ENCODE measurements at regions not wholly inside any gene's neighbourhood (a gene's known extent, or its start where the extent isn't known, plus 50 kb on each side); places are given as distances from the start of the nearest gene placed in this dataset.

DNA sequence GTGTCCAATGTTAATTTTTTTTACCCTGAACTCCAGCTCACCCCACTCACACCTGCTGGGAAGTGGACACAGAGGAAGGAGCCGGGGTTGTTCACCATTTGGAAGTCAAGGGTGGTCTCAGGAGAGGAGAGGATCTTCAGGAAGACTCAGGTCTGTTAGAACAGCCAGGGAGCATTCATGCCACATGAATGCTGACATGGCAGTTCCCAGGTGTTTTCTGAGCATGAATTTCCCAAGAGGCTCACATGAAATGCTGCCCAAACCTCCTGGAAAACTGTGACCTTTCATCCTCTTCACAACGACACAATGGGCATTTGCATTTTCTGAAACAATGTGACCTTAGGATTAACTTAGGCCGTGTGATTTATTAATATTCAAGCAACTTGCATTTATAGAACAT is 2409.2 kb downstream of the TP53TG3F start:
- Histone ChIP-seq H3K36me3 (no peaks in the 10 kb centered on the region), H3K27me3 (no peaks in the 10 kb centered on the region), H3K4me3 (no peak overlapping the region), H3K4me1 (ENCODE audit: insufficient read depth) (no peaks in the 10 kb centered on the region), H3K27ac (no peak overlapping the region), H3K9me3 (no peaks in the 10 kb centered on the region)
- 35 to 49% (median 44%) methylated on average over 3 of the region's 3 CpGs for WGBS, 3 donors
- DNase-seq, result no peak
- intact Hi-C loops (cut with DNase I), result no loop called here
- TF ChIP-seq EP300 (IDR thresholded peaks at IDR 0.05), result no peak

DNA sequence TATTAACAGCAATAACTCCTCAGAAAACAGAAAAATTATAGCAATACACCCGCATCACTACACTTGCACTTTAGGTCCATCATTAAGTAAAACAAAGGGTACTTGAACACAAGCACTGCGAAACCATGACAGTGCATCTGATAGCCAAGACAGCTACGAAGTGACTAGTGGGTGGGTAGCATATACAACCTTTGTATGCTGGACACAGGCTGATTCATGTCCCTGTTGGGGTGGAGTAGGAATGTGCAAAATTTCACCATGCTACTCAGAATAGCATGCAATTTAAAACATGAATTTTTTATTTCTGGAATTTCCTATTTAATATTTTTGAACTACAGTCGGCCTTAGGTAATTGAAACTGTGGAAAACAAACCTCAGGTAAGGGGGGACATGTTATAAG is 2414.1 kb downstream of the TP53TG3F start:
- no peak overlapping the region for H3K4me3 ChIP-seq
- WGBS, 3 donors, result 57 to 71% (median 66%) methylated on average over 4 of the region's 4 CpGs
- no peaks in the 10 kb centered on the region for H3K9me3 ChIP-seq
- no peaks in the 10 kb centered on the region for H3K4me1 ChIP-seq (ENCODE audit: insufficient read depth)
- H3K27me3 ChIP-seq, result no peaks in the 10 kb centered on the region
- intact Hi-C loops (cut with DNase I), result no loop called here
- H3K27ac ChIP-seq, result no peak overlapping the region
- DNase-seq, result no peak
- H3K36me3 ChIP-seq, result no peaks in the 10 kb centered on the region
- no peak for TF ChIP-seq EP300 (IDR thresholded peaks at IDR 0.05)
- no peak for TF ChIP-seq POLR2A (IDR thresholded peaks at IDR 0.05)
- TF ChIP-seq, protein P1, sequence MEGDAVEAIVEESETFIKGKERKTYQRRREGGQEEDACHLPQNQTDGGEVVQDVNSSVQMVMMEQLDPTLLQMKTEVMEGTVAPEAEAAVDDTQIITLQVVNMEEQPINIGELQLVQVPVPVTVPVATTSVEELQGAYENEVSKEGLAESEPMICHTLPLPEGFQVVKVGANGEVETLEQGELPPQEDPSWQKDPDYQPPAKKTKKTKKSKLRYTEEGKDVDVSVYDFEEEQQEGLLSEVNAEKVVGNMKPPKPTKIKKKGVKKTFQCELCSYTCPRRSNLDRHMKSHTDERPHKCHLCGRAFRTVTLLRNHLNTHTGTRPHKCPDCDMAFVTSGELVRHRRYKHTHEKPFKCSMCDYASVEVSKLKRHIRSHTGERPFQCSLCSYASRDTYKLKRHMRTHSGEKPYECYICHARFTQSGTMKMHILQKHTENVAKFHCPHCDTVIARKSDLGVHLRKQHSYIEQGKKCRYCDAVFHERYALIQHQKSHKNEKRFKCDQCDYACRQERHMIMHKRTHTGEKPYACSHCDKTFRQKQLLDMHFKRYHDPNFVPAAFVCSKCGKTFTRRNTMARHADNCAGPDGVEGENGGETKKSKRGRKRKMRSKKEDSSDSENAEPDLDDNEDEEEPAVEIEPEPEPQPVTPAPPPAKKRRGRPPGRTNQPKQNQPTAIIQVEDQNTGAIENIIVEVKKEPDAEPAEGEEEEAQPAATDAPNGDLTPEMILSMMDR (IDR thresholded peaks at IDR 0.05), result no peak

DNA sequence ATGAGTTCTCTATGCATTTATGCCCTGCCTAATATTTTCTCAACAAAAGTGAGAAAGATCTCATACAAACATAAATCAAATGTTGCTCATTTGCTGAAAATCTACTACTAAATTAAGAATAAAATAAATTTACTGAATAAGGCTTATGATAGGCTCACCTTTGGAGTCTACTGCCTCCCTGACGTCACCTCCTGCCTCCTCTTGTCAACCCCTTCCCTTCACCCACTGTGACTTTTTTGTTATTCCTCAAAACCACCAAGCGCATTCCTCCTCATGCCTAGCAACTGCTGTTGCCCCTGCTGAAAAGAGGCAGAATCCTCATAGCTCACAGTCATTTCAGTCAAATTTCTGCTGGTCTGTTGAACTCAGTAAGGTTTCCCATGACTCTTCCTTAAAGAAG is 2422.2 kb downstream of the TP53TG3F start:
- TF ChIP-seq POLR2A (IDR thresholded peaks at IDR 0.05) (no peak), EP300 (IDR thresholded peaks at IDR 0.05) (no peak)
- TF ChIP-seq, protein P1 (IDR thresholded peaks at IDR 0.05), result no peak
- WGBS, 3 donors, result 59 to 66% (median 65%) methylated on average over 2 of the region's 2 CpGs
- no peaks in the 10 kb centered on the region for H3K36me3 ChIP-seq
- H3K4me3 ChIP-seq, result no peak overlapping the region
- no peaks in the 10 kb centered on the region for H3K4me1 ChIP-seq (ENCODE audit: insufficient read depth)
- H3K9me3 ChIP-seq, result no peaks in the 10 kb centered on the region
- H3K27ac ChIP-seq, result no peak overlapping the region
- H3K27me3 ChIP-seq, result no peaks in the 10 kb centered on the region
- no peak for DNase-seq
- intact Hi-C loops (cut with DNase I), result no loop called here

DNA sequence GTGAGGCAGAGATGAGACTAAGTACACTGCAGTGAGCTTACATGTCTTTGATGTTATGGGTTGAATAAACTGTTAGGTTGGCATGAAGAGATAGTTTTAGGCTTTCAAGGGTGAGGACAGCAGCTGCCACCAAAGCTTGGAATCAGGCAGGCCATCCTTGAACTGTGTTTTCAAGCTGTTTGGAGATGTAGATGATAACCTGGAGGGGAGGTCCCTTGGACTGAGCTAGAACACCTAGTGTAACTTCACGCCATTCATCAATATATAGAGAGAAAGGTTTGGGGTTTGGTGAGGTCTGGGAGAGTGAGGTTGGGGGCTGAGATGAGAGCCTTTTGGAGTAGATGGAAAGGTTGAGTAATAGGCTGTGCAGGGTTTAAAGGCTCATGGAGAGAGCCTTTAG is 2447.0 kb downstream of the TP53TG3F start:
- H3K4me1 ChIP-seq (ENCODE audit: insufficient read depth), result no peaks in the 10 kb centered on the region
- TF ChIP-seq, protein P1 (IDR thresholded peaks at IDR 0.05), result no peak
- TF ChIP-seq POLR2A (IDR thresholded peaks at IDR 0.05) (no peak), EP300 (IDR thresholded peaks at IDR 0.05) (no peak)
- WGBS, 3 donors, result 63 to 75% (median 75%) methylated on average over 1 of the region's 1 CpG
- DNase-seq, result no peak
- H3K36me3 ChIP-seq, result no peaks in the 10 kb centered on the region
- H3K4me3 ChIP-seq, result no peak overlapping the region
- H3K9me3 ChIP-seq, result no peaks in the 10 kb centered on the region
- no peaks in the 10 kb centered on the region for H3K27me3 ChIP-seq
- intact Hi-C loops (cut with DNase I), result no loop called here
- H3K27ac ChIP-seq, result no peak overlapping the region

DNA sequence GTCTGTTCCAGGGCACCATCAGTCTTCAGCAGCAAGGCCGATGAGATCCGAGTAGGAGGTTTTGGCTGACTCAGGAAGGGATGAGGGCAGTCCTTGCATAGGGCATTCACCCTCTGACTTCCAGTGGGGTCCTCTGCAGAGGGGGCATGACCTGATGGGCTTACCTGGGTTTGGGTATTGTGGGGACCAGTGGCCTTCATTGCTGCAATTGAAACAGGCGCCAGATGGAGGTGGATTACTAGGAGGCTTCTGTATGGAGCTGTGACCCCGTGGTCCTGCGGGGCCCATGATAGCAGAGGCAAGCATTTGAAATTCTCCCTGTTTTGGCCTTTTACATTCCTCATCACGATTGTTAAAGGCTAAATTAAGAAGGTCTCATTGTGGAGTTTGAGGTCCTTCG is 2448.7 kb downstream of the TP53TG3F start:
- WGBS, 3 donors, result 81 to 88% (median 83%) methylated on average over 7 of the region's 7 CpGs
- intact Hi-C loops (cut with DNase I), result no loop called here
- Histone ChIP-seq H3K27ac (no peak overlapping the region), H3K27me3 (no peaks in the 10 kb centered on the region), H3K36me3 (no peaks in the 10 kb centered on the region), H3K4me3 (no peak overlapping the region), H3K9me3 (no peaks in the 10 kb centered on the region), H3K4me1 (ENCODE audit: insufficient read depth) (no peaks in the 10 kb centered on the region)
- TF ChIP-seq, protein P1 (IDR thresholded peaks at IDR 0.05), result no peak
- TF ChIP-seq EP300 (IDR thresholded peaks at IDR 0.05), result no peak
- TF ChIP-seq POLR2A (IDR thresholded peaks at IDR 0.05), result no peak
- no peak for DNase-seq
